ENCODE measurements at regions not wholly inside any gene's neighbourhood (a gene's known extent, or its start where the extent isn't known, plus 50 kb on each side); places are given as distances from the start of the nearest gene placed in this dataset.

- no peak overlapping the region for H3K4me3 ChIP-seq (ENCODE audit: low read depth, low read length)
- no peak for DNase-seq (ENCODE audit: low read depth, low spot score)
- no peak for TF ChIP-seq CTCF (IDR thresholded peaks at IDR 0.05; ENCODE audit: insufficient read depth, low read length, missing control alignments)
- POLR2A ChIA-PET: no interaction called here
- CTCF ChIA-PET: interaction anchor here (1.2 kb wide), 1 partner anchor 10 kb away, joined by 3 read pairs; no protein-coding TSS in a partner anchor
These were observed 185.7 kb upstream of the ZPLD1 start for GRCh38 chr3:102248981-102249705.

- TF ChIP-seq CTCF (IDR thresholded peaks at IDR 0.05; ENCODE audit: insufficient read depth, low read length, missing control alignments): no peak
- POLR2A ChIA-PET: no interaction called here
- DNase-seq (ENCODE audit: low read depth, low spot score): no peak
- no peak overlapping the region for H3K4me3 ChIP-seq (ENCODE audit: low read depth, low read length)
- CTCF ChIA-PET: no interaction called here
These were observed 179.1 kb upstream of the ZPLD1 start for GRCh38 chr3:102255736-102256135.

- POLR2A ChIA-PET: no interaction called here
- TF ChIP-seq CTCF (IDR thresholded peaks at IDR 0.05; ENCODE audit: insufficient read depth, low read length, missing control alignments): no peak
- no peak for DNase-seq (ENCODE audit: low read depth, low spot score)
These were observed 176.1 kb upstream of the ZPLD1 start for GRCh38 chr3:102258666-102259227.

GRCh38 chr3:102259663-102260062, 175.2 kb upstream of the ZPLD1 start:
- no peak for DNase-seq (ENCODE audit: low read depth, low spot score)
- no peak overlapping the region for H3K4me3 ChIP-seq (ENCODE audit: low read depth, low read length)
- ChIA-PET POLR2A (no interaction called here), CTCF (no interaction called here)
- no peak for TF ChIP-seq CTCF (IDR thresholded peaks at IDR 0.05; ENCODE audit: insufficient read depth, low read length, missing control alignments)

More at GRCh38 chr3:102258666-102259227, 176.1 kb upstream of the ZPLD1 start:
- H3K4me3 ChIP-seq (ENCODE audit: low read depth, low read length): no peak overlapping the region
- CTCF ChIA-PET: interaction anchor here (2.0 kb wide), 1 partner anchor 30 kb away, joined by 11 read pairs; no protein-coding TSS in a partner anchor

GRCh38 chr3:102265720-102266119, 169.1 kb upstream of the ZPLD1 start:
- POLR2A ChIA-PET: no interaction called here
- no peak for TF ChIP-seq CTCF (IDR thresholded peaks at IDR 0.05; ENCODE audit: insufficient read depth, low read length, missing control alignments)

GRCh38 chr3:102269406-102269805, 165.4 kb upstream of the ZPLD1 start:
- CTCF ChIA-PET: no interaction called here

More at GRCh38 chr3:102265720-102266119, 169.1 kb upstream of the ZPLD1 start:
- CTCF ChIA-PET: no interaction called here
- DNase-seq (ENCODE audit: low read depth, low spot score): no peak
- no peak overlapping the region for H3K4me3 ChIP-seq (ENCODE audit: low read depth, low read length)

More at GRCh38 chr3:102269406-102269805, 165.4 kb upstream of the ZPLD1 start:
- POLR2A ChIA-PET: no interaction called here
- no peak for TF ChIP-seq CTCF (IDR thresholded peaks at IDR 0.05; ENCODE audit: insufficient read depth, low read length, missing control alignments)
- no peak for DNase-seq (ENCODE audit: low read depth, low spot score)
- H3K4me3 ChIP-seq (ENCODE audit: low read depth, low read length): no peak overlapping the region

Data from AG04449 (cell line).